Liver (tissue), 8 donors: ENCODE measurements at regions not wholly inside any gene's neighbourhood (a gene's known extent, or its start where the extent isn't known, plus 50 kb on each side); places are given as distances from the start of the nearest gene placed in this dataset.

ENCODE experiments used
- DNase-seq: peaks from one replicate; pipeline ENCODE4 v3.0.0-alpha.2; 2017; ENCODE audit warnings: low spot score
- H3K27ac ChIP-seq, 2 donors: one replicate each; pipeline ENCODE4 v1.7.0; 2013; ENCODE audit warnings: inconsistent platforms in 2 of 2, low read length in 2 of 2, control low read depth in 1 of 2, low read depth in 1 of 2, mild to moderate bottlenecking in 1 of 2
- H3K27me3 ChIP-seq, 4 donors: one replicate each; pipeline versions ENCODE4 v1.6.1 to v1.7.0; 2013; ENCODE audit warnings: low read length in 3 of 4, inconsistent platforms in 1 of 4, mild to moderate bottlenecking in 1 of 4, moderate library complexity in 1 of 4; ENCODE audit not compliant: control insufficient read depth in 4 of 4, insufficient read depth in 4 of 4
- H3K36me3 ChIP-seq, 4 donors: one replicate each; pipeline versions ENCODE4 v1.6.1 to v1.7.0; 2013; ENCODE audit warnings: low read length in 3 of 4, mild to moderate bottlenecking in 3 of 4, low read depth in 1 of 4, moderate library complexity in 1 of 4; ENCODE audit not compliant: control insufficient read depth in 4 of 4, insufficient read depth in 3 of 4
- H3K4me1 ChIP-seq, 4 donors: one replicate each; pipeline versions ENCODE4 v1.6.1 to v1.7.0; 2013; ENCODE audit warnings: low read length in 3 of 4, mild to moderate bottlenecking in 3 of 4, moderate library complexity in 1 of 4; ENCODE audit not compliant: control insufficient read depth in 4 of 4, insufficient read depth in 4 of 4
- H3K4me3 ChIP-seq, 3 donors: one replicate each; pipeline versions ENCODE4 v1.6.1 to v1.7.0; 2013; ENCODE audit warnings: low read length in 3 of 3, control low read depth in 1 of 3, low read depth in 1 of 3, mild to moderate bottlenecking in 1 of 3
- H3K9ac ChIP-seq, 2 donors: one replicate each; pipeline ENCODE4 v1.7.0; 2013; ENCODE audit warnings: low read length in 2 of 2, mild to moderate bottlenecking in 2 of 2, moderate library complexity in 2 of 2, control low read depth in 1 of 2, low read depth in 1 of 2
- H3K9me3 ChIP-seq, 4 donors: one replicate each; pipeline versions ENCODE4 v1.6.1 to v1.7.0; 2013; ENCODE audit warnings: low read length in 3 of 4; ENCODE audit not compliant: control insufficient read depth in 4 of 4
- CTCF ChIP-seq: fragments of 150-350 bp; IDR thresholded peaks from 2 replicates; pipeline ENCODE4 v1.5.1; 2017; ENCODE audit warnings: improper control_type of control experiment, low read depth, low read length; ENCODE audit not compliant: missing input control
- EGR1 ChIP-seq, 2 donors: IDR thresholded peaks; 2 replicates each; pipeline ENCODE4 v1.6.1; 2016 to 2018; ENCODE audit warnings: antibody characterized with exemption in 2 of 2, low read depth in 2 of 2
- FOXA1 ChIP-seq: IDR thresholded peaks from 2 replicates; pipeline ENCODE4 v1.6.1; 2016; ENCODE audit warnings: antibody characterized with exemption
- FOXA2 ChIP-seq: IDR thresholded peaks from 2 replicates; pipeline ENCODE4 v1.6.1; 2016; ENCODE audit warnings: antibody characterized with exemption
- GABPA ChIP-seq, 2 donors: IDR thresholded peaks in 1 of 2; conservative IDR thresholded peaks in 1 of 2; 2 replicates each; pipeline ENCODE4 v1.6.1; 2016; ENCODE audit warnings: antibody characterized with exemption in 2 of 2, mild to moderate bottlenecking in 1 of 2, moderate library complexity in 1 of 2
- HNF4A ChIP-seq, 2 donors: conservative IDR thresholded peaks; 2 replicates each; pipeline ENCODE4 v1.6.1; 2016; ENCODE audit warnings: antibody characterized with exemption in 2 of 2, mild to moderate bottlenecking in 2 of 2
- HNF4G ChIP-seq: IDR thresholded peaks from 2 replicates; pipeline ENCODE4 v1.6.1; 2016; ENCODE audit warnings: antibody characterized with exemption
- JUND ChIP-seq, 2 donors: IDR thresholded peaks; 2 replicates each; pipeline ENCODE4 v1.6.1; 2016; ENCODE audit warnings: antibody characterized with exemption in 2 of 2
- NR2F2 ChIP-seq: IDR thresholded peaks from 2 replicates; pipeline ENCODE4 v1.6.1; 2016; ENCODE audit warnings: antibody characterized with exemption
- RAD21 ChIP-seq, 2 donors: IDR thresholded peaks; 2 replicates each; pipeline ENCODE4 v1.6.1; 2016; ENCODE audit warnings: antibody characterized with exemption in 2 of 2, mild to moderate bottlenecking in 2 of 2
- RXRA ChIP-seq, 2 donors: IDR thresholded peaks; 2 replicates each; pipeline ENCODE4 v1.6.1; 2017 to 2018; ENCODE audit warnings: antibody characterized with exemption in 2 of 2, mild to moderate bottlenecking in 1 of 2
- SP1 ChIP-seq: IDR thresholded peaks from 2 replicates; pipeline ENCODE4 v1.6.1; 2018; ENCODE audit warnings: antibody characterized with exemption, mild to moderate bottlenecking
- TAF1 ChIP-seq: conservative IDR thresholded peaks from 2 replicates; pipeline ENCODE4 v1.6.1; 2016; ENCODE audit warnings: antibody characterized with exemption, mild to moderate bottlenecking
- YY1 ChIP-seq: IDR thresholded peaks from 2 replicates; pipeline ENCODE4 v1.6.1; 2016; ENCODE audit warnings: antibody characterized with exemption, mild to moderate bottlenecking
- ZBTB33 ChIP-seq: IDR thresholded peaks from 2 replicates; pipeline ENCODE4 v1.6.1; 2016; ENCODE audit warnings: antibody characterized with exemption
- WGBS: extraction: QIAGEN DNeasy Blood & Tissue Kit; methylation state at CpG from one replicate; pipeline ENCODE4 v1.1.7; 2013; 5-methylcytosine and 5-hydroxymethylcytosine counted together
- TF ChIP-seq, protein P1 (sequence below): IDR thresholded peaks from 2 replicates; pipeline ENCODE4 v1.6.1; 2016; ENCODE audit warnings: antibody characterized with exemption, mild to moderate bottlenecking
- TF ChIP-seq, protein P2 (sequence below): IDR thresholded peaks from 2 replicates; pipeline ENCODE4 v1.6.1; 2016; ENCODE audit warnings: antibody characterized with exemption
- TF ChIP-seq, protein P3 (sequence below): IDR thresholded peaks from 2 replicates; pipeline ENCODE4 v1.6.1; 2016; ENCODE audit warnings: antibody characterized with exemption
- donor health status: healthy.
- donor health status: healthy.
- donor health status: healthy.
- donor health status: healthy.
- donor health status: healthy.

- TF ChIP-seq, protein P1, sequence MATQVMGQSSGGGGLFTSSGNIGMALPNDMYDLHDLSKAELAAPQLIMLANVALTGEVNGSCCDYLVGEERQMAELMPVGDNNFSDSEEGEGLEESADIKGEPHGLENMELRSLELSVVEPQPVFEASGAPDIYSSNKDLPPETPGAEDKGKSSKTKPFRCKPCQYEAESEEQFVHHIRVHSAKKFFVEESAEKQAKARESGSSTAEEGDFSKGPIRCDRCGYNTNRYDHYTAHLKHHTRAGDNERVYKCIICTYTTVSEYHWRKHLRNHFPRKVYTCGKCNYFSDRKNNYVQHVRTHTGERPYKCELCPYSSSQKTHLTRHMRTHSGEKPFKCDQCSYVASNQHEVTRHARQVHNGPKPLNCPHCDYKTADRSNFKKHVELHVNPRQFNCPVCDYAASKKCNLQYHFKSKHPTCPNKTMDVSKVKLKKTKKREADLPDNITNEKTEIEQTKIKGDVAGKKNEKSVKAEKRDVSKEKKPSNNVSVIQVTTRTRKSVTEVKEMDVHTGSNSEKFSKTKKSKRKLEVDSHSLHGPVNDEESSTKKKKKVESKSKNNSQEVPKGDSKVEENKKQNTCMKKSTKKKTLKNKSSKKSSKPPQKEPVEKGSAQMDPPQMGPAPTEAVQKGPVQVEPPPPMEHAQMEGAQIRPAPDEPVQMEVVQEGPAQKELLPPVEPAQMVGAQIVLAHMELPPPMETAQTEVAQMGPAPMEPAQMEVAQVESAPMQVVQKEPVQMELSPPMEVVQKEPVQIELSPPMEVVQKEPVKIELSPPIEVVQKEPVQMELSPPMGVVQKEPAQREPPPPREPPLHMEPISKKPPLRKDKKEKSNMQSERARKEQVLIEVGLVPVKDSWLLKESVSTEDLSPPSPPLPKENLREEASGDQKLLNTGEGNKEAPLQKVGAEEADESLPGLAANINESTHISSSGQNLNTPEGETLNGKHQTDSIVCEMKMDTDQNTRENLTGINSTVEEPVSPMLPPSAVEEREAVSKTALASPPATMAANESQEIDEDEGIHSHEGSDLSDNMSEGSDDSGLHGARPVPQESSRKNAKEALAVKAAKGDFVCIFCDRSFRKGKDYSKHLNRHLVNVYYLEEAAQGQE, result no peak
Measured at GRCh38 chr12:78696267-78696666, 168.3 kb upstream of the SYT1 start (continued).

DNA sequence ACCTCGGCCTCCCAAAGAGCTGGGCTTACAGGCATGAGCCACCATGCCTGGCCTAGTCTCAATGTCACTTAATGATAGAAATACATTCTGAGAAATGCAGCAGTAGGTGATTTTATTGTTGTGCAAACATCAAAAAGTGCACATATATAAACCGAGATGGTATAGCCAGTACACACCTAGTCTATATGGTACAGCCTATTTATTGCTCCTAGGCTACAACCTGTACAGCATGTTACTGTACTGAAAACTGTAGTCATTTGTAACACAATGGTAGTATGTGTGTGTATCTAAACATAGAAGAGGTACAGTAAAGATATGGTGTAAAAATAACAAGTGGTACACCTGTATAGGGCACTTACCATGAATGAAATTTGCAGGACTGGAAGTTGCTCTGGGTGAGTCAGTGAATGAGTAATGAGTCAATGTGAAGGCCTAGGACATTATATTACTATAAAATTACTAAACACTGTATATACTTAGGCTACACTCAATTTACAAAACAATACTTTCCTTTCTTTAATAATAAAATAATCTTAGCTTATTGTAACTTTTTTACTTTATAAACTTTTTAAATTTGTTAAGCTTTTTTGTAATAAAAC, 166.7 kb upstream of the SYT1 start:
- Histone ChIP-seq H3K27me3 (no peaks in the 10 kb centered on the region), H3K4me3 (no peak overlapping the region), H3K9ac (no peak overlapping the region), H3K36me3 (no peaks in the 10 kb centered on the region), H3K9me3 (no peaks in the 10 kb centered on the region), H3K27ac (no peak overlapping the region), H3K4me1 (no peaks in the 10 kb centered on the region)
- DNase-seq, result no peak
- 71% methylated on average over 2 of the region's 2 CpGs for WGBS
- TF ChIP-seq TAF1 (no peak), YY1 (no peak), GABPA (IDR thresholded peaks at IDR 0.05 in 1 of 2, conservative IDR thresholded peaks at IDR 0.05 in 1 of 2) (no peak), EGR1 (IDR thresholded peaks at IDR 0.05; ENCODE audit: low read depth in 2 of 2) (no peak), RXRA (IDR thresholded peaks at IDR 0.05) (no peak), HNF4G (no peak), CTCF (no peak), FOXA1 (no peak), ZBTB33 (no peak), JUND (IDR thresholded peaks at IDR 0.05) (no peak), NR2F2 (no peak), HNF4A (conservative IDR thresholded peaks at IDR 0.05) (no peak), RAD21 (IDR thresholded peaks at IDR 0.05) (no peak), FOXA2 (no peak), SP1 (no peak)
- TF ChIP-seq, protein P1, result no peak
- TF ChIP-seq, protein P2, sequence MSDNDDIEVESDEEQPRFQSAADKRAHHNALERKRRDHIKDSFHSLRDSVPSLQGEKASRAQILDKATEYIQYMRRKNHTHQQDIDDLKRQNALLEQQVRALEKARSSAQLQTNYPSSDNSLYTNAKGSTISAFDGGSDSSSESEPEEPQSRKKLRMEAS, result no peak
- TF ChIP-seq, protein P3, sequence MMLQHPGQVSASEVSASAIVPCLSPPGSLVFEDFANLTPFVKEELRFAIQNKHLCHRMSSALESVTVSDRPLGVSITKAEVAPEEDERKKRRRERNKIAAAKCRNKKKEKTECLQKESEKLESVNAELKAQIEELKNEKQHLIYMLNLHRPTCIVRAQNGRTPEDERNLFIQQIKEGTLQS, result no peak
